Activated CD8-positive, alpha-beta T cell treated with anti-CD3 and anti-CD28 coated beads for 36 hours (primary cell): ENCODE measurements at regions not wholly inside any gene's neighbourhood (a gene's known extent, or its start where the extent isn't known, plus 50 kb on each side); places are given as distances from the start of the nearest gene placed in this dataset.

Experiments used
- ATAC-seq: fragments of 200-7000 bp; cut with Tn5 transposase; one replicate; pipeline ENCODE4 v1.10.0; 2021; ENCODE audit warnings: mild to moderate bottlenecking, moderate library complexity
- CTCF ChIA-PET: fragments of 350-600 bp; sonication (Branson Sonifier 250); formaldehyde crosslinking; loops from one replicate; lab custom pipeline; 2021; ENCODE audit warnings: antibody characterized with exemption; lab: Charles Lee
- POLR2A ChIA-PET: fragments of 350-600 bp; sonication (Branson Sonifier 250); formaldehyde crosslinking; loops from one replicate; lab custom pipeline; 2021; ENCODE audit warnings: antibody characterized with exemption; lab: Charles Lee
- DNase-seq: peaks from one replicate; pipeline ENCODE4 v3.0.0-alpha.2; 2020
- H3K27ac Mint-ChIP-seq: one replicate; pipeline ENCODE4 v1.8.0; 2021; ENCODE audit warnings: mild to moderate bottlenecking, mixed read lengths
- H3K27me3 Mint-ChIP-seq: one replicate; pipeline ENCODE4 v1.8.0; 2021; ENCODE audit warnings: mixed read lengths
- H3K36me3 Mint-ChIP-seq: one replicate; pipeline ENCODE4 v1.8.0; 2021; ENCODE audit warnings: low read depth, mixed read lengths
- H3K4me1 Mint-ChIP-seq: one replicate; pipeline ENCODE4 v1.8.0; 2021; ENCODE audit warnings: low read depth, mixed read lengths
- H3K4me3 Mint-ChIP-seq: one replicate; pipeline ENCODE4 v1.8.0; 2021; ENCODE audit warnings: mild to moderate bottlenecking, moderate library complexity, mixed read lengths
- H3K9me3 Mint-ChIP-seq: one replicate; pipeline ENCODE4 v1.8.0; 2021; ENCODE audit warnings: mixed read lengths
- intact Hi-C: fragments of 100-400 bp; cut with micrococcal nuclease; formaldehyde crosslinking; loops from one replicate; pipeline ENCODE4 v1.10.0; 2022
- TF ChIP-seq, protein P1 (sequence below): fragments of 200-600 bp; IDR thresholded peaks from one replicate; pipeline ENCODE4 v1.8.0; 2022; ENCODE audit warnings: antibody characterized with exemption, mild to moderate bottlenecking

DNA sequence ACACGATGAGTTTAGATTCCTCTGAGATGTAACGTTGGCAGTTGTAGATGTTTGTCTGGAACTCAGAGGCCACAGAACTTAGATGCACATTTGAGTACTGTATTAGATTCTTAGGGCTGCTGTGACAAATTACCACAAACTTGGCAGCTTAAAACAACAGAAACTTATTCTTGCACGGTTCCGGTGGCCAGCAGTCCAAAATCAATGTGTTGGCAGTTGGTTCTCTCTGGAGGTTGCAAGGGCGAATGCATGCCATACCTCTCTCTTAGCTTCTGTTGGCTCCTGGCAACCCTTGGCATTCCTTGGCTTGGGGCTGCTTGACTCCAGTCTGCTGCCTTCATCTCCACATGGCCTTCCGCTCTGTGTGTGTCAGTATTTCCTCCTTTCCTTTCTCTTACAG lies 118.9 kb downstream of the C12orf75 start:
- H3K27ac Mint-ChIP-seq = no peak overlapping the region
- TF ChIP-seq, protein P1, sequence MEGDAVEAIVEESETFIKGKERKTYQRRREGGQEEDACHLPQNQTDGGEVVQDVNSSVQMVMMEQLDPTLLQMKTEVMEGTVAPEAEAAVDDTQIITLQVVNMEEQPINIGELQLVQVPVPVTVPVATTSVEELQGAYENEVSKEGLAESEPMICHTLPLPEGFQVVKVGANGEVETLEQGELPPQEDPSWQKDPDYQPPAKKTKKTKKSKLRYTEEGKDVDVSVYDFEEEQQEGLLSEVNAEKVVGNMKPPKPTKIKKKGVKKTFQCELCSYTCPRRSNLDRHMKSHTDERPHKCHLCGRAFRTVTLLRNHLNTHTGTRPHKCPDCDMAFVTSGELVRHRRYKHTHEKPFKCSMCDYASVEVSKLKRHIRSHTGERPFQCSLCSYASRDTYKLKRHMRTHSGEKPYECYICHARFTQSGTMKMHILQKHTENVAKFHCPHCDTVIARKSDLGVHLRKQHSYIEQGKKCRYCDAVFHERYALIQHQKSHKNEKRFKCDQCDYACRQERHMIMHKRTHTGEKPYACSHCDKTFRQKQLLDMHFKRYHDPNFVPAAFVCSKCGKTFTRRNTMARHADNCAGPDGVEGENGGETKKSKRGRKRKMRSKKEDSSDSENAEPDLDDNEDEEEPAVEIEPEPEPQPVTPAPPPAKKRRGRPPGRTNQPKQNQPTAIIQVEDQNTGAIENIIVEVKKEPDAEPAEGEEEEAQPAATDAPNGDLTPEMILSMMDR = no peak
- ATAC-seq (no peak), DNase-seq (no peak)
- H3K4me1 Mint-ChIP-seq = no peaks in the 10 kb centered on the region
- POLR2A ChIA-PET = no interaction called here
- peaks cover 6% of the 10 kb centered on the region for H3K27me3 Mint-ChIP-seq
- no peaks in the 10 kb centered on the region for H3K36me3 Mint-ChIP-seq
- no peaks in the 10 kb centered on the region for H3K9me3 Mint-ChIP-seq
- intact Hi-C loops = no loop called here
- CTCF ChIA-PET = no interaction called here
- no peak overlapping the region for H3K4me3 Mint-ChIP-seq

DNA sequence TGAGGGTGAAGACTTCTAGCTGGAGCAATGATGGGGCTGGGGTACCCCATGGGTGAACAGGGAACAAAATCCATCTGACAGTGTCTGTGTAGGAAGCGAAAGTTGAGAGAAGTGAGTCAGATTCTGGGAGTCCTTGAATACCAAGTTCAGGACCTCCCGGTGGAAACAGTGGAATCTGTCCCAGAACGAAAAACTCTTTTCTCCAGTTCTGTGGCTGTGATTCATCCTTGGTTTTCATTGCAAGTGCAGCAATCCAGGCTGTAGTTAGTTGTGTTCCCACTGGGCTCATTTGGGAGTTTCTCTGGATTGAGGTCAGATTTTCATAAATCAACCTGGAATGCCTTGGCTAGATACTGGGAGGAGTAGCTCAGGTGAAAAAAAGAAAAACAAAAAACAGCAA lies 120.7 kb downstream of the C12orf75 start:
- no peaks in the 10 kb centered on the region for H3K4me1 Mint-ChIP-seq
- CTCF ChIA-PET = interaction anchor here (1.0 kb wide), 1 partner anchor 31 kb away, joined by 4 read pairs; no protein-coding TSS in a partner anchor

DNA sequence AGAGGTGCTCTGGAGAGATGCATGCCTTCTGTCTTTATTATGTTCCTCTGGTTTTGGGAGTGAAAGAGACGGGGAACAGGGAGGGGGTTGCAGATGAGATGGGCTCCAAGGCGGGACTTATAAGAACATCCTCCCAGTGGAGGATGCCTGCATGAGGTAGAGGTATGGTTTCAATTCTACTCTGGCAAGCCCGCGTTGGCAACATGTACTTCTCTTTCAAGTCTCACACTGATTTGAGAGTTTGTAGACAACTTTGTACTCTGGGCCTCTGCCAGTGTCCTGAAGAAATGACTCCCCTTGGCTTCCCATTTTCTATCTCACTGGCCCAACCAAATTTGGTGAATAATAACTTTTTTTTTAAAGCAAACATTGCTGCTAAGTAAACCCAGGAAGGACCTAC lies 121.3 kb downstream of the C12orf75 start:
- Mint-ChIP-seq H3K4me1 (no peaks in the 10 kb centered on the region), H3K36me3 (no peaks in the 10 kb centered on the region), H3K4me3 (no peak overlapping the region), H3K9me3 (no peaks in the 10 kb centered on the region), H3K27ac (no peak overlapping the region), H3K27me3 (peaks cover 6% of the 10 kb centered on the region)
- intact Hi-C loops = no loop called here
- CTCF ChIA-PET = interaction anchor here (1.0 kb wide), 1 partner anchor 31 kb away, joined by 4 read pairs; no protein-coding TSS in a partner anchor
- TF ChIP-seq, protein P1 = no peak
- POLR2A ChIA-PET = no interaction called here
- no peak for DNase-seq
- no peak for ATAC-seq

More for the DNA sequence above, 120.7 kb downstream of the C12orf75 start:
- TF ChIP-seq, protein P1 = no peak
- H3K4me3 Mint-ChIP-seq = no peak overlapping the region
- no peak overlapping the region for H3K27ac Mint-ChIP-seq
- intact Hi-C loops = no loop called here
- H3K36me3 Mint-ChIP-seq = no peaks in the 10 kb centered on the region
- no peak for ATAC-seq
- no peak for DNase-seq
- H3K27me3 Mint-ChIP-seq = peaks cover 7% of the 10 kb centered on the region
- POLR2A ChIA-PET = no interaction called here
- H3K9me3 Mint-ChIP-seq = no peaks in the 10 kb centered on the region

DNA sequence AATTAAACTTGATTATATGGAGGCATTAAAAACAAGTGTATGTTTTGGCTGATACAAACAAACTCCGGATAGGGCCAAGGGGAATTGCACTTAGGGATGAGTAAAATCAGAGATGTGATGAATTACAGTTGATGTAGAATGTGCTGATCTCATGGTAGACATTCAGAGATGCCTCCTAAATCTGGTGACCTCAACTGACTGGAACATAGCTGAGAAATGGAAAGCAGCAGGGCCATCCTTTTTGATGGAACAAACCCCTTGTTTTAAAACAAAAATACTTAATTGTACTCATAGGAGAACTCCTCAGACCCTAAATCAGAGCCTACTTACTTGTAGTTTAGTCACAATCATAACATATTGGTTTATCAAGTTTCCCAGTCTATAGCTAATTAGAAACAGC lies 122.8 kb downstream of the C12orf75 start:
- intact Hi-C loops = no loop called here
- Mint-ChIP-seq H3K27ac (no peak overlapping the region), H3K4me1 (no peaks in the 10 kb centered on the region), H3K36me3 (no peaks in the 10 kb centered on the region), H3K9me3 (no peaks in the 10 kb centered on the region), H3K27me3 (peaks cover 9% of the 10 kb centered on the region), H3K4me3 (no peak overlapping the region)
- TF ChIP-seq, protein P1 = no peak
- ChIA-PET POLR2A (no interaction called here), CTCF (no interaction called here)
- ATAC-seq (no peak), DNase-seq (no peak)

DNA sequence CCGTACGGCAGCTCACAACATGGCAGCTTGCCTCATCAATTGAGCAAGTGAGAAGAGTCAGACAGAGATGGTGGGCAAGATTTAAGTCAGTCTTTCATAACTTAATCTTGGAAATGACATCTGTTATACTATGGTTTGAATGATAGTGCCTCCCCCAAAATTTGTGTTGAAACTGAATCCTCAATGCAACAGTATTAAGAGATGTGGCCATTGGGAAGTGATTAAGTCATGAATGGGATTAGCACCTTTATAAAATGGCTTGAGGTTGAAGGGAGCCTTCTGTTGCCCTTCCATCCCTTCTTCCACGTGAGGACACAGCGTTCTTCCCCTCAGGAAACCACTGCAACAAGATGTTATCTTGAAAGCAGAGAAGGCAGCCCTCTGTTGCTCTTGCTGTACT lies 124.2 kb downstream of the C12orf75 start:
- H3K9me3 Mint-ChIP-seq = no peaks in the 10 kb centered on the region
- no peak for DNase-seq
- no peaks in the 10 kb centered on the region for H3K36me3 Mint-ChIP-seq
- H3K4me1 Mint-ChIP-seq = no peaks in the 10 kb centered on the region
- peaks cover 8% of the 10 kb centered on the region for H3K27me3 Mint-ChIP-seq
- no peak for ATAC-seq
- TF ChIP-seq, protein P1 = no peak
- ChIA-PET CTCF (no interaction called here), POLR2A (no interaction called here)
- intact Hi-C loops = no loop called here
- no peak overlapping the region for H3K27ac Mint-ChIP-seq
- no peak overlapping the region for H3K4me3 Mint-ChIP-seq
